Anterior cingulate cortex (tissue), 58 donors: ENCODE measurements at regions not wholly inside any gene's neighbourhood (a gene's known extent, or its start where the extent isn't known, plus 50 kb on each side); places are given as distances from the start of the nearest gene placed in this dataset.

Source experiments
- DNase-seq, 58 donors: peaks; one replicate each; lab custom pipeline; 2025; lab: John Stamatoyannopoulos, UW

DNA sequence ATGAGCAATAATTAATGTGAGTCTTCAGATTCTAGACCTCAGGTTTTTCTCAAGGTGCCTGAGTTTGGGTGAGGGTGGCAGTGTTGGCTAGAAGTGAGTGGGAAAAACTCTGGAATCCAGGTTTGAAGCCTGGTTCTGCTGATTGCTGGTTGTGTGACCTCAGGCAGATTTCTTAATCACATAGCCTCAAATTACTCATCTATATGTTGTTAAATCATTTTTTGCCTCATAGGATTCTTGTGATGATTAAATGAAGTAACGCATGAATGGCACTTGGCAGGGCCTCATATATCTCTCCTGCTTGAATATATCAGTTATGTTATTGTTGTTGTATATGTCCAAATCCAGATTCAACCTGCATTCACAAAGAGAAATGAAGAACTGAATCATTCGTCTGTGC lies 60.5 kb downstream of the NR2F2 start:
- no peak for DNase-seq

DNA sequence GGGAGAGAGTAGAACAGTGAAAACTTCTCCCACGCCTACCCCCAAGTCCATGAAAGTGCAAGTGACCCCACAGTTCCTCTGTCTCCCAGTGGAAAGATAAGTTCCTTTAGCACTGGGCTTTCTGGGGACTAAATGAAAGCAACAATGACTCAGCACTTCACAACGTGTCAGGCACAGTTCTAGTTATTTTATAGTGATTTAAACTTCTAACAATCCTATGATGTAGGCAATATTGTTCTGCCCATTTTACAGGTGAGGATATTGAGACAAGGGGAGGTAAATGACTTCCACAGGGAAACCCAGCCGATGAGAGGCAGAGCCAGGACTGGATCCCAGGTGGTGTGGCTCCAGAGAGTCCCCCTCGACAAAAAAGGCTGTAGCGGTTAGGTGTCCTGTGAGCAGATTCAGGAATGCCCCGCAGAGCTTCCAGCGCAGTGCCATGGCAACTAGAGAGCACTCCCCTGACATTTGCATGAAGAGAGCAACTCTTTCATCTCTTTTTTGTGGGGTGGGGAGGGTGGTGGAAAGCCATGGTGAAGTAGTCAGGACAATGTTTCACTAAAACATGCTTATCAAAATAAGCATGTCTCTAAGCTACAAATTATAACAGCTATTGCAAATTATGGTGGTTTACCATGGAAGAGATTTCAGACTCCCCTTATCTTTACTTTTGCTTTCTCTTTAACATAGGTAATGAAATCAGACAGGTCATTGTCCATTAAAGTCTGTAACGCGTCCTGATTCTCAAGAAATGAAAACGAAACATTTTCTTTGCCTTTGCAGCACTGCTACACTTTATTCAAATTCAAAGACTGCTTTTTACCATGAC lies 62.1 kb downstream of the NR2F2 start:
- DNase-seq, result no peak

DNA sequence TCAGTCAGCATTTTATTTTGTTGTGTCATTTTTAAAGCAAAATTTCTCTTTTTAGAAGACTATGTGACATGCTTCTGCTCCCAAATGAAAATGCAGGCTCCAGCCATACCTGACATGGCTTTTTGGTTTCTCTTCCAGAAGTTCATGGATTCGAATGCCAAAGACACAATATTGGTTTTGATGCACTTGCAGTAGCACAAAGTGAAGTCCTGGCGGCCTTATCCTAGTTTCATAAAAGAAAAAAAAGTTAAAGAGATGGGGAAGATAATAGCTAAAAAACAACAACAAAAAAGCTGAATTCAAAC lies 62.7 kb downstream of the NR2F2 start:
- DNase-seq, result no peak

DNA sequence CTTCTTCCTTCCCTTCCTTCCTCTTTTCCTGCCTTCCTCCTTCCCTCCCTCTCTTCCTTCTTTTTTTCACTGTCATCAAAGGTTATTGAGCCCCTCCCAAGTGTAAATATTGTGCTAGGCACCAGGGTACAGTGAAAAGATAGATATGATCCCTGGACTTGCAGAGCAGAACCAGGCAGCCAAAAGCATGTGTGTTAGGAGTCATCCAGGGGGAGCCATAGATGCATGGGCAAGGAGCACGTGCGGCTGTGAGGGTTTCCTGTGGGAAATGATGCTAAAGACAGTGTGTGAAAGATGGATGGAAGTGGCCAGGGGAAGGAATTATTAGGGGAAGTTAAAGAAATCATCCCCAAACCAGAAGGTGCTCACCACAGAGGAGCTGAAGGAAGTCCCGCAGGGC lies 65.2 kb downstream of the NR2F2 start:
- DNase-seq, result no peak

DNA sequence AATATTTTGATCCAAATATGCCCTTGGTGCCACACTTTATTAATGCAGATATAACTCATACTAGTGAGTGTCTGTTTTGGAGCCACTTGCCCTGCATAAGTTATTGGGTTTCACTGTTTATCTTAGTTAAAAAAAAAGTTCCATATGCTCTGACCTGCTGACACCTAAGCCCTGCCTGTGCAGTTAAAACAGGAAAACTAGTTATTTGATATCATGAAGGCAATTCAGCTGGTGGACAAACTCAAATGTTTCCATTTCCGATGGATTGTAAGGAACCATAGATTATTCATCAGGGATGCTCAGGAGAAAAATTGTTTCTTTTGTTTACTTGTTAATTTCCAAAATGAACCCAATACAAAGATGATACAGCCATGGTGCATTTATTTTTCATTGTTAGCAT lies 68.3 kb downstream of the NR2F2 start:
- DNase-seq, result no peak

- no peak for DNase-seq
These were observed 71.9 kb downstream of the NR2F2 start for GRCh38 chr15:96402403-96402802.

DNA sequence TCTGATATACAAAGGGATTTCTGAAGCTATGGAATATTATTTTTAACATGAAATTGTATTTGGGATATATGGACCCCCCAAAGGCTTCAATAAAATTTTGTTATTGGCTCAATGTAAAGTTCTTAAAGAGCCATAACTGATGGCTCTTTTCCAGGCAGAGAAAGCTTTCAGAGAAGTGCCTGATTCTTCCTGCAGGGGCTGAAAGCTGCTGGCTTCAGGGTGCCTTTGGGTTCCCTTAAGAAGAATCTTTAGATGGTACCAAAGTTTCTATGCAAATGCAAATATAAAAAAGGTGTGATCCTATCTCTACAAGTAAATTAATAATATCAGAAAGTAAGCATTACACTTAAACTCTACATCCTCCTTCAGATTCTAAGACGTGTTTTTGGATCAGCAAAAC lies 72.6 kb downstream of the NR2F2 start:
- no peak for DNase-seq

- no peak for DNase-seq
These were observed 73.4 kb downstream of the NR2F2 start for GRCh38 chr15:96403932-96404331.

- no peak for DNase-seq
These were observed 74.1 kb downstream of the NR2F2 start for GRCh38 chr15:96404560-96404959.

- DNase-seq, result no peak
These were observed 75.8 kb downstream of the NR2F2 start for GRCh38 chr15:96406291-96406690.

DNA sequence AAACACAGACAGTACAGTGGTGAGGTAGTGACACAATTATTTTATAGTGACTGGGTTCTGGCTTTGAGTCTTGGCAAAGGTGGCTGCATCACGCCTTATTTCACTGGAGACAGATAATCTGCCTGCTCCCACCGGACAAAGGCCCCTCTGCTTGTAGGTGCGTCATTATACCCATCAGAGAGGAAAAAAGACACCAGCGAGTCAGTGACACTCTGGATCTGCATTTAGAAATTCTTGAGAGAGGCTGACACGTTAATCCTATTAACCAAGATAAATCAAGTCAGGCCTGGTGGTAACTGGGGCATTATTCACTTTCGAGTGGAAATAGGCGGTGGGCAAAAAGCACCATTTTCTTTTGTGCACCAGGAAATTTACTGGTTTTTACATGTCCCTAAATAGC lies 76.2 kb downstream of the NR2F2 start:
- no peak for DNase-seq

DNA sequence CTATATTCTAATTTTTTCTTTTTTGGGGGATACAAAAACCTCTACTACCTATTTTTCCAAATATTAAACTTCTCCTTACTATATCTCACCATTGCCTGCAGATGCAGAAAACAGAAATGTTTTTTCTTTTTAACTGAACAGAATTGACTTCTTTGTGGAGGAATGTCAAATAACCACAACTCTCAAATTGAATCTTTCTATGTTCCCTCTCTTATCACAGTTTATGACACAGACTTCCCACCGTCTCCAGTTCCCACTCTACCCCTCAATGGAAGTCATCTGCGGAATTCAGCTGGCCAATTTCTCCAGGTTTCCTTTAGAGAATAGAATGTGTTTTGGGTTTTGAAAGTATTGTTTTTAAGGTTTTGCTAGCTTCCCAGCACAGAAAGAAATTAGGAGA lies 77.0 kb downstream of the NR2F2 start:
- DNase-seq, result no peak

- DNase-seq, result no peak
These were observed 78.2 kb downstream of the NR2F2 start for GRCh38 chr15:96408591-96409183.

DNA sequence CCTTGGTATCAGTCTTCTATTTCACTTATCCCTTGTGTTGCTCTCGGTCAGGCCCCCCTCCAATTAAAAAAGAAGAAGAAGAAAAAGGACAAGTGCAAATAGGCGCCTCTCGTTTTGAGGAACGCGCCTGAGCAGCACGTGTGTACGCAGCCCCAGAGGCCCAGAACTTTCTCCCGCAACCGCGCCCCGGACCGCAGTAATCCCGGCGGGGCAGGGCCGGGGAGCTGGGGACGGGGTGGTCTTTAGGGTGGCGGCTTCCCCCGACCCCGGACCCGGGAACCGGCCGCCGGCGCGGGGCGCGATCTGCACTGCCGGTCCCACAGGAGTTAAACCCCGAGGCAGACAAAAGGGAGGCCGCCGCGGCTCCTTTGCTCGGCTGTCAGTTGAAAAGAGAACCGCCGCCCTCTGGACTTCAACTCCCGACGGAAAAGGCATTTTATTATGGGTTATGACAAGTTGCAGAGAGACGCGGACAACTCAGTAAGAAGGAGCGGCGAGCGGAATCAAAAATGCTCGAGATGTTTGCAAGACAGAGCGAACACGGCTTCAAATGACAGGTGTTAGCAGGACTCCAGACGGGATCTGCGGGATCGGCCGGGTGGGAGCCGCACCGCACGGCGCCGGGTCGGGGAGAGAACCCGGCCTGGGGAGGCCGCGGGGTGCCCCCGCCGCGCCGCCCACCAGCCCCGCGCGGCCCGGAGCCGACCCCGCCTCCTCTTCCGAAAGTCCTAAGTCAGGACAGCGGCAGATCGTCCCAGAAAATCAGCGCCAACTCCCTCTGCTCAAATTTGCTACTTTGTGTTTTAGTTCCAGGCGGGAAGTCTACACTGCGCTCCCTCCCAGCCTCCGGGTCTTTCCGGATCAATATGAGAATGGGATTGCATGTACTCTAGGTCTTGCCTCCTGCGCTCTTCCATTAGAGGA lies 79.0 kb downstream of the NR2F2 start:
- no peak for DNase-seq

DNA sequence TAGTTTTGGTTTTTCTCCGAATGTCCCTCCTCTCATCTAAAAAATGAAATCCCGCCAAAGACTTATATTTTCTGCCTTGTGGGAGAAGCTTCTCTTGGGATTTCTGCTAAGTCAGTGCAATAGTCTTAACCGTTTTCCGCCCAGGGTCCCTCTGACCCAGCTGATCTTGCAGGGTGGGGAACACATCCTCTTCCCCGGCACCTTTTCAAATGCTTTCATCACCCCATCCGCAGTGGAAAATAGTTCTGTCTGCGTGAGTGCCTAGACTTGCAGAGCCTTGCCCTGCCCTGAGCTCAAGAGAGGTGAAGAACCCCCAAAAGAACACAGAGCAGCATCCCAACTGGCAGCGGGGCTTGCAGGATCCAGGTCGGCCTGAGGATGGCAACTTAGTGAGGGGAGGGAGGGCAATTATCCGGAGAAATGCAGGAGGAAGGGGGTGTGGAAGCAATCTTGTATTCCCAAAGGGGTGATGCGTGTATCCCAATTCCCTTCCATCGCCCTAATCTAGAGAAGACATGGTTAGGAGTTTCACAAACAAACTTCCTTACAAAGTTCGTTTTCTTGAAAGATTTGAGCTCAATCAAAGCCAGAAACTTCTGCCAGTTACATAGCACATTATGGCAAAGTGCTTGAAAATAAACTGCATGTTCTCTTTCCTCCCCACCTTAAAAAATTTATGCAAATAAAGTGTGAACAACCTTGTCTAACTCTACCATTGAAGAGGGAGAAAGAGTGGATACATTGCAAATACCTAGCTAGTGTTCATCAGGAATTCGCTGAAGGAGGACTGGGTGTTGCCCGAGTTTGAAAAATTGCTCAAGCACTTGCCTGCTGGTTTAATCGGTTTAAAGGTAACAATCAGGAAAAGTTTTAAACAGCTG lies 79.9 kb downstream of the NR2F2 start:
- DNase-seq, result no peak

DNA sequence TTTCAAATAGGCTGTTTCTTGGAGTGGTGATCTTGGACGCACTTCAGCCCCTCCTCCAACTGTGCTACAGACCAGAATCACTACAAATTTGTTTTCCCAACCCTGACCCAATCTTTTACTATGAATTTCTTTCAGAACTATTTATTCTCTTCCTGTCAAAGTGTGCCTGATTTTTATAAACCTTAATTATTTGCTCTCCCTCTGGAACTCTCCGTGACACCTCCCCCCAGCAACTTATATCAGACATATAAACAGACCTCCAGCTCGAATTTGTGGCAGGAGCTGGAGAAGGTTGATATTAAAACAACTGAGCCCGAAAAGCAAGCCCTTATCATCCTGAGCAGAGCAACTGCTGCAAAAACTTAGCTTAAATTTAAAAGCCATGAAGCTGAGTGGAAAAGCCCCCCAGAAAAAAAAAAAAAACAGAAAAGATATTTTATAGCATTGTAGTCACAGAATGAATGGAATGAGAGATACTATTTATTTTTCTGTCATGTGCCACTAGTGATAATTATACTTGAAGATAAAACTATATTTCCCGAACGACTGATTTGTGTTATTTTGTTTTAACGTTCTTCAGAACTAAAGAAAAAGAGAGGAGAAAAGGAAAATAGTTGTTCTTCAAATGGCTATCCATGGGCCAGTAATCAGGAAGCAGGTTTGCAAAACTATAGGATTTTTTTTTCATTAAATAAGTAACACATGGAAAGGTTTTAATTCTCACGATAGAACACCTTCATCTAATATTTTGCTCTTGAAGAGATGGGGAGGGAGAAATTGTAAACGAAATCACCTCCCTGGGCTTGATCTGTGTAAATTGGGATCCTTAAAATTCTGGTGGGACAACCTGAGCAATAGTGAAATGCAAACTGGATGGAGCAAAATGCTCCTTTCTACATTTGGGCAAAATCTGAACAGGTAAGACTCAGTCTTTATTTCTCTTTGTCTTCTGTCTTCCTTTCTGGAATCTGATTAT lies 80.8 kb downstream of the NR2F2 start:
- no peak for DNase-seq

DNA sequence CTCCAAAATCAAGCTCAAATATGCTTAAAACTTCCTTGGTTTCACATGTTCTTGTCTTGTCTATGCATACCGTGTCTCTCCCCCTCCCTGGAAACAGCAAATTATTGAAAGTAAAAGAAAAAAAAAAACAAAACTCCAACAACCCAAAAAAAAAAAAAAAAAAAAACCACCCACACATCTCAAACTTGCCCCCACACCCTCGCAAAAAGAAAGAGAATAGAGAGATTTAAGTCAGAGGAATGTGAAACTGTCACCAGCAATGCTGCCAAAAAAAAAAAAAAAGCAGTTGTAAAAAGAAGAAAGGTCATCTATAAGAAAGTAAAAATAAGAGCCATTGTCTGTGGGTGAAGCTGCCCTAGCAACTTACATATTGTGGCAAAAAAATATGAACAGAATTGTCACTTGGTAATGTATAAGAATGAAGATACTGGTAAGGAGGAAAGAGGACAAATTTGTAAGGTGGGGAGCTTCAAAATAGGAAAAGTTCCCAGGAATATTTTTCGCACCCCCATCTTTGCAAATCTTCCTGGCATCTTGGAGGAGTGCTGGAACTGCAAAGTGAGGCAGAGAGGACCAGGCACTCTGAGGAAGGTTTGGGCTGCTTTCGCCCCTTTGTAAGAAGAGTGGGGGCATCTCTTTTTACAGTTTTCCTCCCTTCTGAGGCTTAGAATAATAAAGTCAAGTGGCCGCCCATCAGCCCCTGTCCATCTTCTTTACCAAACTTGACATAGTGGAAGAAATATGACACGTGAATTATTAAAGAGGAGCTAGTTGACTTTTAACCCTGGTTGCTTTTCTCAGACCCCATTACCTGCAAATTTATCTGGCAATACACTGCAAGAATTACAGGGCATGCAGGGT lies 81.8 kb downstream of the NR2F2 start:
- DNase-seq, result no peak

GRCh38 chr15:96412906-96413231 lies 82.4 kb downstream of the NR2F2 start:
- DNase-seq, result no peak
